ENCODE measurements at regions not wholly inside any gene's neighbourhood (a gene's known extent, or its start where the extent isn't known, plus 50 kb on each side); places are given as distances from the start of the nearest gene placed in this dataset.

DNA sequence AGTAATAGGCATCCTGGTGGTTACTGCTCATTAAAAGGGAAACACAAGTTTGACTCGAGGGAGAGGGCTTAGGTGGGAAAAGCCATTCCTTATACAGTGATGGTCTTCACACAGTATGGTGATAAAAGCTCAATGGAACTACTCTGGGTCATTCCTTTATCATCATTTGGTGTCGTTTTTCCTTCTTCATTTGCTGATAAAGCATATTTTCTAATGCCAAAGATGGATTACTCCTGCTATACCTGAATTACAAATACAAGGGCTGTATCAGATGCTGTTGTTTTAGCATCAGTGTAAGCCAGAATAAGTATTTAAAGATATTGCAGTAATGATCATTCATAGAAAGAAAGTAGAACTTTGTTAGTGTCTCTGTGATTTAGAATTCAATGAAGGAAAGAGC, 563.7 kb downstream of the PLCL1 start:
- TF ChIP-seq, protein P1, sequence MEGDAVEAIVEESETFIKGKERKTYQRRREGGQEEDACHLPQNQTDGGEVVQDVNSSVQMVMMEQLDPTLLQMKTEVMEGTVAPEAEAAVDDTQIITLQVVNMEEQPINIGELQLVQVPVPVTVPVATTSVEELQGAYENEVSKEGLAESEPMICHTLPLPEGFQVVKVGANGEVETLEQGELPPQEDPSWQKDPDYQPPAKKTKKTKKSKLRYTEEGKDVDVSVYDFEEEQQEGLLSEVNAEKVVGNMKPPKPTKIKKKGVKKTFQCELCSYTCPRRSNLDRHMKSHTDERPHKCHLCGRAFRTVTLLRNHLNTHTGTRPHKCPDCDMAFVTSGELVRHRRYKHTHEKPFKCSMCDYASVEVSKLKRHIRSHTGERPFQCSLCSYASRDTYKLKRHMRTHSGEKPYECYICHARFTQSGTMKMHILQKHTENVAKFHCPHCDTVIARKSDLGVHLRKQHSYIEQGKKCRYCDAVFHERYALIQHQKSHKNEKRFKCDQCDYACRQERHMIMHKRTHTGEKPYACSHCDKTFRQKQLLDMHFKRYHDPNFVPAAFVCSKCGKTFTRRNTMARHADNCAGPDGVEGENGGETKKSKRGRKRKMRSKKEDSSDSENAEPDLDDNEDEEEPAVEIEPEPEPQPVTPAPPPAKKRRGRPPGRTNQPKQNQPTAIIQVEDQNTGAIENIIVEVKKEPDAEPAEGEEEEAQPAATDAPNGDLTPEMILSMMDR (conservative IDR thresholded peaks at IDR 0.05): no peak
- TF ChIP-seq EZH2 (IDR thresholded peaks at IDR 0.05; ENCODE audit: low read depth): no peak

Measured in PC-9 (cell line).